Mesenchymal stem cell (in vitro differentiated cells and primary cell): ENCODE measurements at regions not wholly inside any gene's neighbourhood (a gene's known extent, or its start where the extent isn't known, plus 50 kb on each side); places are given as distances from the start of the nearest gene placed in this dataset.
A peak's percentile ranks its signal among the peaks of the same experiment; 100 is the strongest.

Experiments
- DNase-seq: peaks from one replicate; pipeline ENCODE4 v3.0.0-alpha.2; 2013
- H2AFZ ChIP-seq: one replicate; pipeline ENCODE4 v1.6.1; 2013; ENCODE audit warnings: low read depth, mild to moderate bottlenecking, control low read depth, inconsistent platforms, low read length, moderate library complexity
- H2AK5ac ChIP-seq: 2 replicates; pipeline ENCODE4 v1.6.1; 2013; ENCODE audit warnings: low read length, moderate library complexity, mild to moderate bottlenecking, inconsistent platforms; ENCODE audit not compliant: severe bottlenecking
- H2BK120ac ChIP-seq: one replicate; pipeline ENCODE4 v1.6.1; 2013; ENCODE audit warnings: low read depth, mild to moderate bottlenecking, inconsistent platforms, low read length, moderate library complexity
- H2BK12ac ChIP-seq, 2 experiments: one replicate each; pipeline ENCODE4 v1.6.1; 2013; ENCODE audit warnings: inconsistent platforms in 2 of 2, low read length in 2 of 2, mild to moderate bottlenecking in 2 of 2, moderate library complexity in 2 of 2, control low read depth in 1 of 2
- H2BK15ac ChIP-seq: one replicate; pipeline ENCODE4 v1.6.1; 2013; ENCODE audit warnings: mild to moderate bottlenecking, low read depth, inconsistent platforms; ENCODE audit not compliant: poor library complexity, severe bottlenecking
- H2BK5ac ChIP-seq: 2 replicates; pipeline ENCODE4 v1.6.1; 2013; ENCODE audit warnings: low read depth, mild to moderate bottlenecking, low read length, control low read depth, inconsistent platforms; ENCODE audit not compliant: poor library complexity, severe bottlenecking
- H3K14ac ChIP-seq, 2 experiments: one replicate each; pipeline ENCODE4 v1.6.1; 2013; ENCODE audit warnings: inconsistent platforms in 2 of 2, low read length in 2 of 2, control low read depth in 1 of 2, mild to moderate bottlenecking in 1 of 2, moderate library complexity in 1 of 2
- H3K18ac ChIP-seq, 2 experiments: one replicate each; pipeline ENCODE4 v1.6.1; 2013; ENCODE audit warnings: inconsistent platforms in 2 of 2, low read length in 2 of 2, control low read depth in 1 of 2, low read depth in 1 of 2, mild to moderate bottlenecking in 1 of 2
- H3K23ac ChIP-seq, 2 experiments: one replicate each; pipeline ENCODE4 v1.6.1; 2013; ENCODE audit warnings: inconsistent platforms in 2 of 2, low read length in 2 of 2, mild to moderate bottlenecking in 2 of 2, moderate library complexity in 2 of 2, control low read depth in 1 of 2
- H3K27ac ChIP-seq: 2 replicates; pipeline ENCODE4 v1.5.1; 2013; ENCODE audit warnings: mild to moderate bottlenecking, moderate library complexity, low read length, control low read depth, inconsistent platforms; ENCODE audit not compliant: poor library complexity, severe bottlenecking
- H3K27me3 ChIP-seq, 2 experiments: 2 replicates each; pipeline versions ENCODE4 v1.6.1 to v1.7.0; 2013; ENCODE audit warnings: low read length in 2 of 2, mild to moderate bottlenecking in 2 of 2, moderate library complexity in 2 of 2, control low read depth in 1 of 2, inconsistent platforms in 1 of 2; ENCODE audit not compliant: control insufficient read depth in 1 of 2, insufficient read depth in 1 of 2
- H3K36me3 ChIP-seq, 2 experiments: 2 replicates each; pipeline versions ENCODE4 v1.6.1 to v1.7.0; 2013; ENCODE audit warnings: low read length in 2 of 2, control low read depth in 1 of 2, inconsistent platforms in 1 of 2, low read depth in 1 of 2, mild to moderate bottlenecking in 1 of 2; ENCODE audit not compliant: insufficient read depth in 2 of 2, control insufficient read depth in 1 of 2
- H3K4ac ChIP-seq, 2 experiments: one replicate each; pipeline ENCODE4 v1.6.1; 2013; ENCODE audit warnings: inconsistent platforms in 2 of 2, low read length in 2 of 2, mild to moderate bottlenecking in 2 of 2, moderate library complexity in 2 of 2, control low read depth in 1 of 2, low read depth in 1 of 2
- H3K4me1 ChIP-seq: 2 replicates; pipeline ENCODE4 v1.6.1; 2013; ENCODE audit warnings: low read depth, low read length, control low read depth; ENCODE audit not compliant: control insufficient read depth, insufficient read depth
- H3K4me2 ChIP-seq: 2 replicates; pipeline ENCODE4 v1.6.1; 2013; ENCODE audit warnings: low read length, mild to moderate bottlenecking, inconsistent platforms; ENCODE audit not compliant: poor library complexity, severe bottlenecking
- H3K4me3 ChIP-seq, 2 experiments: 2 replicates each; pipeline versions ENCODE4 v1.5.1 to v1.7.0; 2013; ENCODE audit warnings: low read length in 2 of 2, mild to moderate bottlenecking in 2 of 2, control low read depth in 1 of 2, low read depth in 1 of 2; ENCODE audit not compliant: insufficient read depth in 1 of 2
- H3K79me1 ChIP-seq: replicated peaks from 2 replicates; pipeline ENCODE4 v1.6.1; 2013; ENCODE audit warnings: mild to moderate bottlenecking, control low read depth, low read length, inconsistent platforms; ENCODE audit not compliant: poor library complexity, severe bottlenecking
- H3K9ac ChIP-seq: 2 replicates; pipeline ENCODE4 v1.7.0; 2013; ENCODE audit warnings: mild to moderate bottlenecking, low read length, moderate library complexity
- H3K9me3 ChIP-seq: 2 replicates; pipeline ENCODE4 v1.7.0; 2013; ENCODE audit warnings: mild to moderate bottlenecking, low read length; ENCODE audit not compliant: control insufficient read depth
- H4K8ac ChIP-seq: one replicate; pipeline ENCODE4 v1.6.1; 2013; ENCODE audit warnings: inconsistent platforms, mild to moderate bottlenecking, low read length, moderate library complexity
- H4K91ac ChIP-seq: one replicate; pipeline ENCODE4 v1.6.1; 2013; ENCODE audit warnings: mild to moderate bottlenecking, low read length, inconsistent platforms
- WGBS: methylation state at CpG from one replicate; pipeline ENCODE4 v1.1.7; 2013; ENCODE audit warnings: mixed read lengths; 5-methylcytosine and 5-hydroxymethylcytosine counted together

DNA sequence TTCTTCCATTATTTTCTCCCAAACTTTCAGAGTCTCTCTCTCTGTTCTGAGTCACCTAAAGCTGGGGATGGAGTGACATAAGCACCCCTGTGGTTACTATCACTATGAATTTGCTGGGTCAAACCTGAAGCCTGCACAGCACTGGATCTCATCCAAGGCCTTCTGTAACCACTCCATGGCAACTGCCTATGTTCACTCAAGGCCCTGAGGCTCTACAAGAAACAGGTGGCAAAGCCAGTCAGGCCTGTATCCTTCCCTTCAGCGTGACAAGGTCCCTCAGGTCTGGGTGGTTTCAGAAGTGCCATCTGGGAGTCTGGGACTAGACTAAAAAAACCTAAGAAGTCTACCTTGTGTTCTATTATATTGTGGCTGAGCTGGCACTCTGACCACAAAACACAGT is 1278.8 kb upstream of the EYS start:
- no peak overlapping the region for H3K9ac ChIP-seq
- H3K14ac ChIP-seq: no peak overlapping the region
- no peak overlapping the region for H2BK15ac ChIP-seq
- no peaks in the 10 kb centered on the region for H3K4me1 ChIP-seq
- H3K23ac ChIP-seq: no peak overlapping the region
- DNase-seq: no peak
- no peak overlapping the region for H2BK120ac ChIP-seq
- no peak overlapping the region for H4K91ac ChIP-seq
- H3K4ac ChIP-seq: no peak overlapping the region
- no peaks in the 10 kb centered on the region for H3K27me3 ChIP-seq
- WGBS: 17% methylated on average over 1 of the region's 1 CpG
- no peak overlapping the region for H2BK5ac ChIP-seq
- no peak overlapping the region for H4K8ac ChIP-seq
- no peaks in the 10 kb centered on the region for H3K79me1 ChIP-seq
- H3K9me3 ChIP-seq: peaks cover 19% of the 10 kb centered on the region
- H2BK12ac ChIP-seq: no peak overlapping the region
- H3K18ac ChIP-seq: no peak overlapping the region
- no peaks in the 10 kb centered on the region for H3K36me3 ChIP-seq
- no peak overlapping the region for H3K4me3 ChIP-seq
- H3K4me2 ChIP-seq: no peak overlapping the region
- no peak overlapping the region for H3K27ac ChIP-seq
- no peak overlapping the region for H2AK5ac ChIP-seq
- H2AFZ ChIP-seq: no peak overlapping the region

DNA sequence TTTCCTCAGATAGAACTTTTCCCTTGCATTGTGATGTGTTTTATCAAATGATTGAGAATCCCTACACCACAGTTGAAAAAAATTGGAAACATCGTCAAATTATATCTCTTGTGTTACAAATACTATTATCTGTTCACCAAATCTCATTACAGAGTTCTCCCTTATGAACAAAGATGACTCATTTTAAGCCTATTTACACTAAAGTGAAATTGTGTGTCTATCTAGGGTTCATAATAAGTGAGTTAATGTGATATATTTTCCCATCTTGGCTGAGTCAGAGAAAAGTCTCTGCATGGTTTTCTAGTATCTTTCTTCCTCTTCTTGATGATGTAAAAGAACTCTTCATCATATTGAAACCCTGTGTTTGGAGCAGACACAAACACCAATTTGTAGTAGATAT is 1263.3 kb upstream of the EYS start:
- no CpG with 5 or more reads among the region's 1 CpG for WGBS
- H3K14ac ChIP-seq: no peak overlapping the region
- H3K9me3 ChIP-seq: no peaks in the 10 kb centered on the region

GRCh38 chr6:66965227-66965626 is 1258.2 kb upstream of the EYS start:
- no peaks in the 10 kb centered on the region for H3K36me3 ChIP-seq
- H4K91ac ChIP-seq: no peak overlapping the region
- H3K4me2 ChIP-seq: no peak overlapping the region
- no peak overlapping the region for H2BK5ac ChIP-seq
- WGBS: no CpG with 5 or more reads among the region's 2 CpGs
- no peak overlapping the region for H2BK12ac ChIP-seq
- H3K4me1 ChIP-seq: no peaks in the 10 kb centered on the region
- no peak overlapping the region for H2BK120ac ChIP-seq
- H3K23ac ChIP-seq: no peak overlapping the region
- no peak overlapping the region for H2AFZ ChIP-seq
- no peak overlapping the region for H3K18ac ChIP-seq
- H3K27ac ChIP-seq: no peak overlapping the region
- DNase-seq: no peak
- H3K4me3 ChIP-seq: no peak overlapping the region
- H3K79me1 ChIP-seq: no peaks in the 10 kb centered on the region
- H3K9me3 ChIP-seq: no peaks in the 10 kb centered on the region
- no peak overlapping the region for H3K9ac ChIP-seq
- no peak overlapping the region for H2BK15ac ChIP-seq
- no peak overlapping the region for H3K4ac ChIP-seq
- no peaks in the 10 kb centered on the region for H3K27me3 ChIP-seq
- H4K8ac ChIP-seq: no peak overlapping the region
- no peak overlapping the region for H2AK5ac ChIP-seq
- H3K14ac ChIP-seq: no peak overlapping the region

More for the DNA sequence above, 1263.3 kb upstream of the EYS start:
- no peak overlapping the region for H3K4ac ChIP-seq
- no peak overlapping the region for H4K8ac ChIP-seq
- H3K23ac ChIP-seq: no peak overlapping the region
- H3K9ac ChIP-seq: no peak overlapping the region
- H3K27ac ChIP-seq: no peak overlapping the region
- no peaks in the 10 kb centered on the region for H3K36me3 ChIP-seq
- H2BK5ac ChIP-seq: no peak overlapping the region
- no peak overlapping the region for H2AK5ac ChIP-seq
- H2BK120ac ChIP-seq: no peak overlapping the region
- no peaks in the 10 kb centered on the region for H3K79me1 ChIP-seq
- no peak overlapping the region for H3K18ac ChIP-seq
- H3K27me3 ChIP-seq: no peaks in the 10 kb centered on the region
- peak; percentile 11 for DNase-seq
- no peak overlapping the region for H2AFZ ChIP-seq
- H3K4me2 ChIP-seq: no peak overlapping the region
- no peak overlapping the region for H2BK15ac ChIP-seq
- H4K91ac ChIP-seq: no peak overlapping the region
- no peak overlapping the region for H2BK12ac ChIP-seq
- no peak overlapping the region for H3K4me3 ChIP-seq
- H3K4me1 ChIP-seq: no peaks in the 10 kb centered on the region

DNA sequence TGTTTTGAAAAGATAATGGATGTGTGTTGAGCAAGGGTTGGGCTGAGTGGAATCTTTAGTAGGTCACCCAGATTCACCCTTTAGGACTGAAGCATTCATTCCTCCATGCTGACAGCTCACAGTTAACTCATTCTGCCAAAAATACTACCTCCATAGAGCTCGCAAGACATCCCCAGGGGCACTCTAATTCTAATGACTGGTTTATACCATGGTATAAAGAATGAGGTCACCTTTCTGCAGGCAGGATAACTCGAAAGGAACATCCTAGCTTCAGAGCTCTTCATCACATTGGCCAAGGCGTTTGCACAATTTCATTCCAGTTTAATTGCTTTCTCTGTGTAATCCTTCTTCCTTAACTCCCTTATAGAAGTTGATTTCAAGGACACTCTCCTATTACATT is 1257.2 kb upstream of the EYS start:
- H3K18ac ChIP-seq: no peak overlapping the region
- H3K9ac ChIP-seq: no peak overlapping the region
- no peak overlapping the region for H2BK5ac ChIP-seq
- no peak overlapping the region for H2BK120ac ChIP-seq
- no peak for DNase-seq
- no peaks in the 10 kb centered on the region for H3K79me1 ChIP-seq
- no peaks in the 10 kb centered on the region for H3K36me3 ChIP-seq
- H3K4ac ChIP-seq: no peak overlapping the region
- H3K14ac ChIP-seq: no peak overlapping the region
- no peak overlapping the region for H2BK12ac ChIP-seq
- 75% methylated on average over 3 of the region's 3 CpGs for WGBS
- H3K9me3 ChIP-seq: no peaks in the 10 kb centered on the region
- H2BK15ac ChIP-seq: no peak overlapping the region
- no peaks in the 10 kb centered on the region for H3K27me3 ChIP-seq
- no peak overlapping the region for H3K4me2 ChIP-seq
- H3K27ac ChIP-seq: no peak overlapping the region
- H4K8ac ChIP-seq: no peak overlapping the region
- no peak overlapping the region for H3K23ac ChIP-seq
- H3K4me1 ChIP-seq: no peaks in the 10 kb centered on the region
- no peak overlapping the region for H2AFZ ChIP-seq
- H4K91ac ChIP-seq: no peak overlapping the region
- no peak overlapping the region for H2AK5ac ChIP-seq
- no peak overlapping the region for H3K4me3 ChIP-seq
